Naive thymus-derived CD8-positive, alpha-beta T cell (primary cell): ENCODE measurements at regions not wholly inside any gene's neighbourhood (a gene's known extent, or its start where the extent isn't known, plus 50 kb on each side); places are given as distances from the start of the nearest gene placed in this dataset.

ENCODE experiments used
- ATAC-seq, 2 donors: fragments of 150-1000 bp; cut with Tn5 transposase in 1 of 2; sonication (Bioruptor Pico), chemical (Tn5 transposase) in 1 of 2; 1 replicate in 1 of 2; 2 replicates in 1 of 2; pipeline ENCODE4 v1.10.0; 2021; ENCODE audit warnings: mild to moderate bottlenecking in 2 of 2, moderate library complexity in 2 of 2
- POLR2A ChIA-PET: fragments of 350-600 bp; sonication (Branson Sonifier 250); formaldehyde crosslinking; loops from one replicate; lab custom pipeline; 2021; ENCODE audit warnings: antibody characterized with exemption; lab: Charles Lee
- DNase-seq, 10 donors: peaks; one replicate each; pipeline versions ENCODE4 v3.0.0 to v3.0.0-alpha.2; 2020 to 2022
- H3K27ac Mint-ChIP-seq, 10 donors: one replicate each; pipeline ENCODE4 v1.8.0; 2020 to 2022; ENCODE audit warnings: mild to moderate bottlenecking in 10 of 10, mixed read lengths in 10 of 10, moderate library complexity in 4 of 10, inconsistent platforms in 1 of 10
- H3K27me3 Mint-ChIP-seq, 5 donors: one replicate each; pipeline ENCODE4 v1.8.0; 2021 to 2022; ENCODE audit warnings: mixed read lengths in 5 of 5
- H3K36me3 Mint-ChIP-seq, 3 donors: one replicate each; pipeline ENCODE4 v1.8.0; 2020 to 2022; ENCODE audit warnings: mixed read lengths in 3 of 3, mild to moderate bottlenecking in 2 of 3, inconsistent platforms in 1 of 3
- H3K4me1 Mint-ChIP-seq, 4 donors: one replicate each; pipeline ENCODE4 v1.8.0; 2021 to 2022; ENCODE audit warnings: mixed read lengths in 4 of 4
- H3K4me3 Mint-ChIP-seq, 10 donors: one replicate each; pipeline ENCODE4 v1.8.0; 2020 to 2022; ENCODE audit warnings: mild to moderate bottlenecking in 10 of 10, mixed read lengths in 10 of 10, moderate library complexity in 6 of 10, inconsistent platforms in 1 of 10
- H3K9me3 Mint-ChIP-seq, 9 donors: one replicate each; pipeline ENCODE4 v1.8.0; 2020 to 2022; ENCODE audit warnings: mixed read lengths in 9 of 9, mild to moderate bottlenecking in 3 of 9, inconsistent platforms in 1 of 9, moderate library complexity in 1 of 9

GRCh38 chr6:5946701-5947100, 60.0 kb downstream of the NRN1 start:
- DNase-seq: no peak
- peaks cover 0 to 26% (median 14%) of the 10 kb centered on the region in 3 donors for H3K36me3 Mint-ChIP-seq
- ATAC-seq: no peak
- peaks cover 0 to 21% (median 11%) of the 10 kb centered on the region in 9 donors for H3K9me3 Mint-ChIP-seq
- peaks cover 0 to 6% (median 2%) of the 10 kb centered on the region in 5 donors for H3K27me3 Mint-ChIP-seq
- POLR2A ChIA-PET: no interaction called here
- no peak overlapping the region for H3K27ac Mint-ChIP-seq
- no peak overlapping the region for H3K4me3 Mint-ChIP-seq
- no peaks in the 10 kb centered on the region for H3K4me1 Mint-ChIP-seq

GRCh38 chr6:5946181-5946580, 60.5 kb downstream of the NRN1 start:
- POLR2A ChIA-PET: no interaction called here
- peaks cover 0 to 6% (median 2%) of the 10 kb centered on the region in 5 donors for H3K27me3 Mint-ChIP-seq
- H3K27ac Mint-ChIP-seq: no peak overlapping the region
- no peak overlapping the region for H3K4me3 Mint-ChIP-seq
- ATAC-seq (no peak), DNase-seq (no peak)
- H3K4me1 Mint-ChIP-seq: no peaks in the 10 kb centered on the region
- peaks cover 0 to 26% (median 14%) of the 10 kb centered on the region in 3 donors for H3K36me3 Mint-ChIP-seq
- peaks cover 0 to 22% (median 11%) of the 10 kb centered on the region in 9 donors for H3K9me3 Mint-ChIP-seq

- POLR2A ChIA-PET: no interaction called here
- Mint-ChIP-seq H3K9me3 (peaks cover 0 to 22% (median 11%) of the 10 kb centered on the region in 9 donors), H3K36me3 (peaks cover 0 to 23% (median 14%) of the 10 kb centered on the region in 3 donors), H3K4me1 (peaks cover 0 to 2% (median 0%) of the 10 kb centered on the region in 4 donors), H3K4me3 (no peak overlapping the region), H3K27me3 (peaks cover 0 to 6% (median 4%) of the 10 kb centered on the region in 5 donors), H3K27ac (no peak overlapping the region)
- DNase-seq (no peak), ATAC-seq (no peak)
Observed at GRCh38 chr6:5943591-5943990, 63.1 kb downstream of the NRN1 start.

GRCh38 chr6:5942591-5942990, 64.1 kb downstream of the NRN1 start:
- POLR2A ChIA-PET: no interaction called here
- DNase-seq (no peak), ATAC-seq (no peak)
- Mint-ChIP-seq H3K4me3 (no peak overlapping the region), H3K9me3 (peaks cover 0 to 22% (median 11%) of the 10 kb centered on the region in 9 donors), H3K27ac (peak overlapping the region in 1 of 10 donors; percentile 10), H3K27me3 (peaks cover 0 to 5% (median 2%) of the 10 kb centered on the region in 5 donors), H3K4me1 (peaks cover 0 to 2% (median 0%) of the 10 kb centered on the region in 4 donors), H3K36me3 (peaks cover 0 to 23% (median 14%) of the 10 kb centered on the region in 3 donors)

- H3K4me3 Mint-ChIP-seq: no peak overlapping the region
- peaks cover 0 to 5% (median 0%) of the 10 kb centered on the region in 4 donors for H3K4me1 Mint-ChIP-seq
- H3K27me3 Mint-ChIP-seq: peaks cover 0 to 8% (median 7%) of the 10 kb centered on the region in 5 donors
- H3K9me3 Mint-ChIP-seq: peaks cover 0 to 22% (median 11%) of the 10 kb centered on the region in 9 donors
- H3K36me3 Mint-ChIP-seq: peaks cover 0 to 23% (median 14%) of the 10 kb centered on the region in 3 donors
- no peak for ATAC-seq
- POLR2A ChIA-PET: no interaction called here
- no peak for DNase-seq
- no peak overlapping the region for H3K27ac Mint-ChIP-seq
Observed at GRCh38 chr6:5941188-5941587, 65.5 kb downstream of the NRN1 start.

- ATAC-seq (no peak), DNase-seq (no peak)
- POLR2A ChIA-PET: no interaction called here
- Mint-ChIP-seq H3K27ac (no peak overlapping the region), H3K4me3 (no peak overlapping the region), H3K4me1 (peaks cover 0 to 5% (median 0%) of the 10 kb centered on the region in 4 donors), H3K27me3 (peaks cover 1 to 24% (median 13%) of the 10 kb centered on the region in 5 donors), H3K36me3 (peaks cover 0 to 15% (median 9%) of the 10 kb centered on the region in 3 donors), H3K9me3 (peaks cover 0 to 22% (median 9%) of the 10 kb centered on the region in 9 donors)
Observed at GRCh38 chr6:5938934-5939333, 67.8 kb downstream of the NRN1 start.

GRCh38 chr6:5937936-5938706, 68.6 kb downstream of the NRN1 start:
- ATAC-seq (no peak), DNase-seq (no peak)
- H3K4me1 Mint-ChIP-seq: peaks cover 0 to 5% (median 0%) of the 10 kb centered on the region in 4 donors
- POLR2A ChIA-PET: interaction anchor here (0.5 kb wide), 1 partner anchor 400 kb away, joined by 3 read pairs; no protein-coding TSS in a partner anchor
- peaks cover 0 to 15% (median 3%) of the 10 kb centered on the region in 9 donors for H3K9me3 Mint-ChIP-seq
- H3K27me3 Mint-ChIP-seq: peaks cover 4 to 24% (median 13%) of the 10 kb centered on the region in 5 donors
- H3K4me3 Mint-ChIP-seq: no peak overlapping the region
- no peak overlapping the region for H3K27ac Mint-ChIP-seq
- H3K36me3 Mint-ChIP-seq: peaks cover 0 to 12% (median under 1%) of the 10 kb centered on the region in 3 donors

GRCh38 chr6:5937169-5937909, 69.4 kb downstream of the NRN1 start:
- H3K27ac Mint-ChIP-seq: no peak overlapping the region
- peaks cover 0 to 5% (median 0%) of the 10 kb centered on the region in 4 donors for H3K4me1 Mint-ChIP-seq
- H3K4me3 Mint-ChIP-seq: no peak overlapping the region
- peaks cover 0 to 14% (median 0%) of the 10 kb centered on the region in 9 donors for H3K9me3 Mint-ChIP-seq
- peaks cover 0 to 5% (median 0%) of the 10 kb centered on the region in 3 donors for H3K36me3 Mint-ChIP-seq
- peaks cover 4 to 24% (median 13%) of the 10 kb centered on the region in 5 donors for H3K27me3 Mint-ChIP-seq
- ATAC-seq: no peak
- POLR2A ChIA-PET: no interaction called here
- no peak for DNase-seq

GRCh38 chr6:5936631-5937030, 70.1 kb downstream of the NRN1 start:
- no peak overlapping the region for H3K27ac Mint-ChIP-seq
- no peak for DNase-seq
- POLR2A ChIA-PET: no interaction called here
- no peak overlapping the region for H3K4me3 Mint-ChIP-seq
- H3K9me3 Mint-ChIP-seq: peaks cover 0 to 7% (median 0%) of the 10 kb centered on the region in 9 donors
- peaks cover 0 to 5% (median 0%) of the 10 kb centered on the region in 4 donors for H3K4me1 Mint-ChIP-seq
- no peak for ATAC-seq
- H3K27me3 Mint-ChIP-seq: peaks cover 8 to 24% (median 13%) of the 10 kb centered on the region in 5 donors
- H3K36me3 Mint-ChIP-seq: no peaks in the 10 kb centered on the region

GRCh38 chr6:5936140-5936539, 70.6 kb downstream of the NRN1 start:
- POLR2A ChIA-PET: no interaction called here
- Mint-ChIP-seq H3K27me3 (peaks cover 8 to 24% (median 13%) of the 10 kb centered on the region in 5 donors), H3K27ac (no peak overlapping the region), H3K4me3 (no peak overlapping the region), H3K36me3 (no peaks in the 10 kb centered on the region), H3K4me1 (peaks cover 0 to 5% (median under 1%) of the 10 kb centered on the region in 4 donors), H3K9me3 (peaks cover 0 to 7% (median 0%) of the 10 kb centered on the region in 9 donors)
- DNase-seq: no peak
- no peak for ATAC-seq

- H3K4me3 Mint-ChIP-seq: no peak overlapping the region
- H3K4me1 Mint-ChIP-seq: peaks cover 0 to 6% (median 1%) of the 10 kb centered on the region in 4 donors
- H3K27me3 Mint-ChIP-seq: peaks cover 4 to 15% (median 8%) of the 10 kb centered on the region in 5 donors
- POLR2A ChIA-PET: no interaction called here
- no peak overlapping the region for H3K27ac Mint-ChIP-seq
- no peak for ATAC-seq
- peaks cover 0 to 16% (median 3%) of the 10 kb centered on the region in 9 donors for H3K9me3 Mint-ChIP-seq
- H3K36me3 Mint-ChIP-seq: peaks cover 0 to 4% (median 0%) of the 10 kb centered on the region in 3 donors
- DNase-seq: no peak
Observed at GRCh38 chr6:5930968-5931367, 75.8 kb downstream of the NRN1 start.

- DNase-seq (no peak), ATAC-seq (no peak)
- peaks cover 1 to 11% (median 6%) of the 10 kb centered on the region in 5 donors for H3K27me3 Mint-ChIP-seq
- peaks cover 4 to 23% (median 7%) of the 10 kb centered on the region in 9 donors for H3K9me3 Mint-ChIP-seq
- POLR2A ChIA-PET: no interaction called here
- no peak overlapping the region for H3K27ac Mint-ChIP-seq
- peaks cover 0 to 6% (median 1%) of the 10 kb centered on the region in 4 donors for H3K4me1 Mint-ChIP-seq
- H3K4me3 Mint-ChIP-seq: no peak overlapping the region
- peaks cover 0 to 9% (median 2%) of the 10 kb centered on the region in 3 donors for H3K36me3 Mint-ChIP-seq
Observed at GRCh38 chr6:5930143-5930770, 76.5 kb downstream of the NRN1 start.
